ENCODE measurements at regions not wholly inside any gene's neighbourhood (a gene's known extent, or its start where the extent isn't known, plus 50 kb on each side); places are given as distances from the start of the nearest gene placed in this dataset.

DNA sequence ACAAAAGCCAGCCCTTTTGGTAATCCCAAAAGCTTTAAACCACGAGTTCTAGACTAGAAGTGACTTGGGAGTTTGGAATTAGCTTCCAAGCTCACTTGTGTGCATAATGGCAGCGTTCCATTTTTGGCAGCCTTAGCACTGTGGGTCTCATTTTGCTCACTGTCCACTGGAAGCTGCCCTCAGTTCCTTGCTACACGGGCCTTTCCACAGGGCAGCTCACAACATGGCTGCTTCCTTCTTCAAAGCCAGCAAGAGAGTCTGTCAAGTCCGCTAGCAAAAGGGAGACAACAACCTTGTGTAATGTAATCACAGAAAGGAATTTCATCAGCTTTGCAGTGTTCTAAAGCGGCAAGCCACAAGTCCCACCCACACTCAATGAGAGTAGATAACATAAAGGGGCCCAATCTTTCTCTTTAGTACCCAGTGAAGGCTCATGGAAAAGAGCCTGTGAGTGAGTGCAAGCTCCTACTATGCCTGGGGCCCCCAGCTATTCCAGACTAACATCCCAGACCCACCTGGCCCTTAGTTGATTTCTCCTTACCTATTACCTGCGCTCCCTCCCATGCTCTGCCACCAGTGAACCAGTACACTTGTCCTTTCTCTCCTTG, 168.5 kb upstream of the FOXN2 start:
- DNase-seq, result no peak

DNA sequence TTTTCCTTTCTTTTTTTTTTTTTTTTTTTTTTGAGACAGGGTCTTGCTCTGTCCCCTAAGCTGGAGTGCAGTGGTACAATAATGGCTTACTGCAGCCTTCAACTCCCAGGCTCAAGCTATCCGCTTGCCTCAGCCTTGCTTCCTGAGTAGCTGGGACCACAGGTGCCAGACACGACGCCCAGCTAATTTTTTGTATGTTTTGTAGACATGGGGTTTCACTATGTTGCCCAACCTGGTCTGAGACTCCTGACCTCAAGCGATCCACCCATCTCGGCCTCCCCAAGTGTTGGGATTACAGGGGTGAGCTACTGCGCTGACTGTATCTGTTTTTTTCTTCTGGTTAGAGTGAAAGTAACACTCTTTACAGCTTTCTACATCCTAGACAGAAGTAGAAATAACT, 167.9 kb upstream of the FOXN2 start:
- no peak for DNase-seq

DNA sequence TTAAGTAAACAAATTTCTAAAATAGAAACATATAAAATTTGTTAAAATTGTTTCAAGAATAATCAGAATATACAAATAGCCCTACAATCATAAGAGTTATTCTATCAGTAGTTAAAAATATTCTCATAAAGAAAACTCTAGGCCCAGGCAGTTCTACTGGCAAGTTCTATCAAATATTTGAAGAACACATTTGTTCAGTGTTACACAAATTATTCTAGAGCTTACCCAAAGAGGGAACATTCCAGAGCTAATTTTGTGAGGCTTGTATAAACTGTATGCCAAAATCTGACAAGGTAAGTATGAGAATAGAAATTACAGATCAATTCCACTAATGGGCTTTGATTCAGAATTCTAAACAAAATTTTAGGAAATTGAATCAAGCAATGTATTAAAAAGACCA, 166.8 kb upstream of the FOXN2 start:
- DNase-seq, result no peak

DNA sequence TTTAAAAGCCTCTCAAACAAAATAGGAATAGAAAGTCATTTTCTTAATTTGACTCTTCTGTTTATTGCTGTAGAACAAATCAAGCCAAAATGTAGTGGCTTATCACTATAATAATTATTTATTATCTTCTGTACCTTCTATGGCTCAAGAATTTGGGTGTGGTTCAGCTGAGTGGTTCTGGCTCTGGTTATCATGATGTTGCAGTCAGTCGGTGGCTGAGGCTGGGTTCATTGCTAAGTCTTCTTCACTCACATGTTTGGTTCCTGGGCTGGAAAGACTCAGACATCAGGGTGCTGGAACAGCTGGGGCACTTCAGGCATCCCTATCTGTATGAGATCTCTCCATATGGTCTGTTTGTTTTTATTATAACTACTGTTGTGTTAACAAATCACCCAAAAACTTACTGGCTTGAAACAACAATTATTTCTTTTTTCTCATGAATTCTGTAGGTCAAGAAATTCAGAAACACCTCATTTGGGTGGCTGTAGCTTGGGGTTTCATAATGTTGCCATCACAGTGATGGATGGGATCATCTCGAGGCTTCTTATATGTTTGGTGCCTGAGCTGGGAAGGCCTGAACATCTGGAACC, 165.5 kb upstream of the FOXN2 start:
- DNase-seq, result no peak

DNA sequence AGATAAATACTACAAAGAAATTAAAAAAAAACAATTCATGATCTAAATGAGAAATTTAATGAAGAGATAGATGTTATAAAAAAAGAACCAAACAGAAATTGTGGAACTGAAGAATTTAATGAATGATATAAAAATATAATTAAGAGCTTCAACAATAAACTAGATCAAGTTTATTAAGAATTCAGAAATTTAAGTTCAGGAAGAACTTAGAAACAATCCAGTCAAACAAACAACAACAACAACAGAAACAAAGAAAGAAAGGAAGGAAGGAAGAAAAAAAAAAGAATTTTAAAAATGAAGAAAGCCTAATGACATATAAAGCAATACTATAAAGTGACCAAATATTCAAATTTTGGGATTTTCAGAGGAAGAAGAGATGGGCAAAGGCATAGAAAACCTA, 157.3 kb upstream of the FOXN2 start:
- DNase-seq, result no peak

DNA sequence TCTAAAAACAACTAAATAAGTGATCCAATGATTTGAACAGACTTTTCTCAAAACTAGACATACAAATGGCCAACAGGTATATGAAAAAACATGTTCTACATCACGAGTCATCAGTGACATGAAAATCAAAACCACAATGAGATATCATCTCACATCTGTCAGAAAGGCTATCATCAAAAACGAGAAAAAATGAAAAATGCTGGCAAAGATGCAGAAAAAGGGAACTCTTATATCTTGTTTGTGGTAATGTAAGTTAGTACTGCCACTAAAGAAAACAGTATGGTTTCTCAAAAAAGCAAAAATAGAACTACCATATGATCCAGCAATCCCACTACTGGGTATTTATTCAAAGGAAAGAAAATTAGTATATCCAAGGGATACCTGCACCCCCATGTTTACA, 152.9 kb upstream of the FOXN2 start:
- no peak for DNase-seq

DNA sequence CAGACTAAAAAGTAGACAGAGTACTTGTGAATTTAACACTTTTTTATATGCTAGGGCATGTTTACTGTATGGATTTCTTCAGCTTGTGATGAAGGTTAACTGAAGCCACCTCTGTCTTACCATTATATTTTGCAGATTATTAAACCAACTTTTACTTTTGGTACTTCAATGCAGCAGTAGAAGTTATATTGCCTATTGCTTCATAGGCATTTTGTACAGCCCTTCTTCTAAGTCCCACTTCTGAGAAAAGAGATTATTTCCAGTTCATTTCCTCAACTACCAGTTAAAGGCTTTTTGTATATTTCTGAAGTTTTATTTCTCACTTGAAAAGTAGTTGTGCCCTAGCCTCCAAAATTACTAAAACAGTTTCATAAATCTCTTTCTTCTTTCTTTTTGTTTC, 151.7 kb upstream of the FOXN2 start:
- no peak for DNase-seq

DNA sequence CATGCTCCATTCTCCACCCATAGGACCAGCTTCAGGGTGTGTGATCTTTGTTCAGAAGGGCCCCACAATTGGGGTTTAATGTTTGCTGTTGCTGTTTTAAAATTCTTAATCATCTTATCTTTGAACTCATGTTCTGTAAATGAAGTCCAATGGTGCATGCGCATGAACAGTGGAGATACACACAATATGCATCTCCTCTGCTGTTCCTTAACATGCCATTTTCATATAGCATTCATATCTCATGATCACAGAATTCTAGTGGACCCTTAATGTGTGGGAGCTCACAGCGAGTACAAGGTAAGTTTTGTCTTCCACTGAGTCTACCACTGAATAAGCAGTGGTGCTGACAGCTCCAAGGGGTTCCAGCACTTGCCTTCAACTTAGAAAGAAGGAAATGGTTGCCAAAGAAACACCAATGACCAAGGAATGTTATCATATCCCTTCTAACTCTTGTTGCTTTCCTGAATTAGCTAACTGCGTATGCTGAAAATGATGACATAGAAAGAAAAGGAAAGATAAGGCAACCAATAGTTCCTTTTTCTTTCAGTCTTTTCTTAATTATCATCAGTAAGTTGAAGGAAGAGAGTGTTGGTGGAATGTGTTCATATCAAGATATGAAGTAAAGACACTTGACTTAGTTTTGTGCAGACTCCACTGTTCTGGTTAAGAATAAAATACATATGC, 149.3 kb upstream of the FOXN2 start:
- no peak for DNase-seq

DNA sequence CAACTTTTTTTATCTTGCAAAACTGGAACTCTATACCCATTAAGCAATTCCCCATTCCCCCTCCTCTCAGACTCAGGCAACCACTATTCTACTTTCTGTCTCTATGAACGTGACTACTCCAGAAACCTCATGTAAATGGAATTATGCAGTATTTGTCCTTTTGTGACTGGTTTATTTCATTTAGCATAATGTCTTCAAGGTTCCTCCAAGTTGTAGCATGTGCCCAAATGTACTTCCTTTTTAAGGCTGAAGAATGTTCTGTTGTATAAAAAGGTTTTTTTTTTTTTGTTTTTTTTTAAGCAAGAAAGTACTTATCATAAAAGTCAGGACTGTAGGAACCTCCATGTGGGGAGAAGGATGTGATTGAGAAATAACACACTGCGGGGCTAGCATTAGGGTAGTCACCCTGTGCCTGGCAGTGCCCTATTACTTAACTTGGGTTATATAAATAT, 145.3 kb upstream of the FOXN2 start:
- DNase-seq, result no peak

DNA sequence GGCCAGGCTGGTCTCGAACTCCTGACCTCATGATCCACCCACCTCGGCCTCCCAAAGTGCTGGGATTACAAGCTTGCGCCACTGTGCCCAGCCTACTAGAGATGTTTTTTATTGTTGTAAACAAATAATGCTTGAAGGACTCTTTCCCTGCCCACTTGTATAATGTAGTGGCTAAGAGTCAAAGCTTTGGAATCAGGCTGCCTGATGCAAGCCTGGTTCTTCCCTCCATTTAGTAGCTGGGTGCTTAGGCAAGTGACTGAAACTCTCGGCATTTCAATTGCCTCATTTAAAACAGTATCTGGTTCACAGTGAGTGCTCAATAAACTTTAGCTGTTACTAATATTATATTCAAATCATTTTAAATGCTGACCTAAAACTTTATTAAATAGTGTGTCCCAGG, 144.2 kb upstream of the FOXN2 start:
- DNase-seq, result no peak

DNA sequence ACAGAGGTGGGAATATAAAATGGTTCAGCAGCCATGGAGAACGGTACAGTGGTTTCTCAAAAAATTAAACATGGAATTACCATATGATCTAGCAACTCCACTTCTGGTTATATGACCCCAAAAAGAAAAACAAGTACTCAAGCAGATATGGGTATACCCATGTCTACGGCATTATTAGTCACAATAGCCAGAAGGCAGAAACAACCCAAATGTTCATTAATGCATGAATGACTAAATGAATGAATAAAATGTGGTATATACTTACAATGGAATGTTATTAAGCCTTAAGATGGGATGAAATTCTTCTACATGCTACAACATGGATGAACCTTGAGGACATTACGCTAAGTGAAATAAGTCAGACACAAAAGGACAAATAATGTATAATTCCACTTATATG, 141.3 kb upstream of the FOXN2 start:
- DNase-seq, result no peak

DNA sequence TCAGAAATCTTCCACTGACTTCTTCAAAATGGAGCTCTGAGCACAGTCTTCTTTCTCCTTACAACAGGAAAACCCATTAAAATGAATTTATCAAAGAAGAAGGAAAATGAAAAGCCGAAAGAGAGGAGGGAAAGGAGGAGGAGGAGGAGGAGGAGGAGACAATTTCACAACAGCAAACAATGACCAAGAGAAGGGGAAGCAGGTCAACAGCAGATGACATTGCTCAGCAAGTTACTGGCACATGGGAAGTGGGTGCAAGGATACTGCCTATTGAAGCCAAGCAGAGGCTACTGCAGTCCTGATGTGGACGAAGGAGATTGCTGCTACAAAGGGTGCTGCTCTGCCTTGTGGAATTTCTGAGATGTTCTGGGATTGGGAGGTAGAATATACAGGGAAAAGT, 140.0 kb upstream of the FOXN2 start:
- no peak for DNase-seq

DNA sequence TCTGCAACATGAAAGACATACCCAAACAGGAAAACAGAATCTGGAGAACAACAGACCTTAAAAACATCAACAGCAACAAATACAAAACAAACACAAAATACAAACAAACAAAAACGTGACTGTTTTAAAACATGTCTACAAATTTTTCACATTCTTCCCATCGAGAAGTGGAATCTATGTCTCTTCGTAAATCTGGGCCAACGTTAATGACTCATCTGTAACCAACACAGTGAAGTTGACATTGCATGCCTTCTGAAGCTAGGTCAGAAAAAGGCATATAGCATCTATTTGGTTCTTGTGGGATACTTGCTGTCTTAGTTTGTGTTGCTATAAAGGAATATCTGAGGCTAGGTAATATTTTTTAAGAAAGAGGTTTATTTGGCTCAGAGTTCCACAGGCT, 139.2 kb upstream of the FOXN2 start:
- no peak for DNase-seq

DNA sequence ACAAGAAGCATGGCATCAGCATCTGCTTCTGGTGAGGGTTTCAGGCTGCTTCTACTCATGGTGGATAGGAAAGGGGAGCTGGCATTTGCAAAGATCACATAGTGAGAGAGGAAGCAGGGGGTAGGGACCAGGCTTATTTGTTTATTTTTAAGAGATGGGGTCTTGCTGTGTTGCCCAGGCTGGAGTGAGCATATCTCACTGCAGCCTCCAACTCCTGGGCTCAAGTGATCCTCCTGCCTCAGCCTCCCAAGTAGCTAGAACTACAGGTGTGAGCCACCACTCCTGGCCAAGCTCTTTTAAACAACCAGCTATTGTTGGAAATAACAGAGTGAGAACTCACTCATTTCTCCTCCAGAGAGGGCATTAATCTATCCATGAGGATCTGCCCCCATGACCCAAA, 138.8 kb upstream of the FOXN2 start:
- no peak for DNase-seq

DNA sequence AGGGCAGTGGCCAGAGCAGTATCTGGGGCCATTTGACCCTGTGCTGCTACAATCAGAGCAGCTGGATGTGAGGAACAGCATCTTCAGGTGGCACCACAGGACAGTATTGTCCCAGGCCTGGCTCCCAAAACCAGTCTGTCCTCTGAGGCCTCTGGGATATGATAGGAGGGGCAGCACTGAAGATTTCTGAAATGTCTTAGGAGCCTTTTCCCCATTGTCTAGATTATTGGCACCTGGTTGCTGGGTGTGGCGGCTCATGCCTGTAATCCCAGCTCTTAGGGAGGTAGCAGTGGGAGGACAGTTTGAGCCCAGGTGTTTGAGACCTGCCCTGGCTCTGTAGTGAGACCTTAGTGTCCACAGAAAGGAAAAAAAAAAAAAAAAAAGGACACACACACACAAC, 137.6 kb upstream of the FOXN2 start:
- DNase-seq, result no peak

DNA sequence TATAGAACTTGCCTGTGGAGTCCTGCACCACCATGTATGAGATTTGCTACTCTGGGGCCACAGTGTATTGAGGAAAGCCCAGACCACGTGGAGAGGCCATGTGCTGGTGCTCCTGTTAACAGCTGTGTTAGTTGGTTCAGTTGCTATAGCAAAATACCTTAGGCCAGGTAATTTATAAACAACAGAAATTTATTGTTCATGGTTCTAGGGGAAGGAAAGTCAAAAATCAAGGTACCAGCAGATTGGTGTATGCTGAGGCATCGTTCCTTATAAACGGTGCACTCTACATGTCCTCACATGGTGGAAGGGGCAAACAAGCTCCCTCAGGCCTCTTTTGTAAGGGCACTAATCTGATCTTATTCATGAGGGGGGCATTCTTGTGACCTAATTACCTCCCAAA, 135.9 kb upstream of the FOXN2 start:
- DNase-seq, result no peak

DNA sequence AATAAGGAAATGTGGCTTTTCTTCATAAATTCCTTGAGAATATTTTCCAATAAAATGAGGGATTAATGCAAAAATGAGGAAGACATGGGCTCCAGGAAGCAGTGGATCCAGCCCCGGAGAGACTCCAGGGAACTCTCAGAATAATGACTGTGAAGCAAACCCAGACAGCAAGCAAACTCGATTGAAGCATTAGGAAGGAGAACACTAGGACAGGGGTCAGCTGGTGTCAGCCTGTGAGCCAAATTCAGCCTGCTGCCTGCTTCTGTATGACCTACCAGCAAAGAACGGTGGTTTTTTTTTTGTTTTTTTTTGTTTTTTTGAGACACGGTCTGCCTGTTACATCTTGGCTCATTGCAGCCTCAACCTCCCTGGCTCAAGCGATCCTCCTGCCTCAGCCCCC, 133.9 kb upstream of the FOXN2 start:
- no peak for DNase-seq

DNA sequence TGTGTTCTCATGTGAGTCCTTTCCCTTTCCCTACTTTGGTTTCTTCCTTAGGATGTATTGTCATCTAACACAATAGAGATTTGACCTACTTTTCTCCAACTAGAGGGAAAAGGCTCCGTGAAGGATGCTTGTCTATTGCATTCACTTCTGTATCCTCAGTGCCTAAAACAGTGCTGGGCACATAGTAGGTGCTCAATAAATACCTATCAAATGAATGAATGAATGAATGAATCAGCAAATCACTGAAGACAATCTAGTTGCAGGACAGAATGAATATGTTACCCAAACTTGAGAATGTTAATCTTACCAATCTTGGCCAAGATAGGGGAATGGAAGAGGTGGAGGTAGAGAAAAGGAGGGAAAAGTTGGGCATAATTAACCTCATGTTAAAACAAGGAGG, 131.2 kb upstream of the FOXN2 start:
- DNase-seq, result no peak

DNA sequence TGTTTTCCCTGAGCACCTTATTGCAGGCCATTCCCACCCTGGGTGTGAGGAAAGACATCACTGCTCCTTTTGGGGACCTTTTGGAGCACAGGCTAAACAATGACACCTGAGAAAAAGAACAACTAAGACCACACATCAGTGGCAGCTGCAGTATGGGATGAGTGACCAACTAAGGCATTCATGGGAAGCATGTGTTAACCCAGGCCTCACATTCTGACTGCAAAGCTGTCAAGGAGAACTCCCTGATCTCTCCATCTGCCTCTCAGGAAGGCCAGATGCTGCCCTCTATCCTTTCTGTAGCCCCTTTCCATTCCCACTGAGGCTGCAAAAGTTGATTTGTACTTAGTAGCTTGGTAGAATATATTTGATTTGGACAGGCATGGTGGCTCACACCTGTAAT, 130.5 kb upstream of the FOXN2 start:
- DNase-seq, result no peak

DNA sequence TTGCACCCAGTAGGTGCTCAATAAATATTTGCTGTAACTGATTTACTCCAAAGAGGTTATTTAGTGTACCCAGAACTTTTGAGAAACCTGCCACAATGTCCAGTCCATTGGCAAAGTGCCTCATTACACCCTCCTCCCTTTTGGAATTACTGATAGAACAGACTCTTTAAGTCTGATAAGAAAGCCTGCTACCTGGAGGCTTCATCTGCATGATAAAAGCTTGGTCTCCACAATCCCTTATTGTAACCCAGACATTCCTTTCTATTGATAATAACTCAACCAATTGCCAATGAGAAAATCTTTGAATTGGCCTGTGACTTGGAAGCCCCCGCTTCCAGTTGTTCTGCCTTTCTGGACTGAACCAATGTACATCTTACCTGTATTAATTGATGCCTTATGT, 127.0 kb upstream of the FOXN2 start:
- no peak for DNase-seq

DNA sequence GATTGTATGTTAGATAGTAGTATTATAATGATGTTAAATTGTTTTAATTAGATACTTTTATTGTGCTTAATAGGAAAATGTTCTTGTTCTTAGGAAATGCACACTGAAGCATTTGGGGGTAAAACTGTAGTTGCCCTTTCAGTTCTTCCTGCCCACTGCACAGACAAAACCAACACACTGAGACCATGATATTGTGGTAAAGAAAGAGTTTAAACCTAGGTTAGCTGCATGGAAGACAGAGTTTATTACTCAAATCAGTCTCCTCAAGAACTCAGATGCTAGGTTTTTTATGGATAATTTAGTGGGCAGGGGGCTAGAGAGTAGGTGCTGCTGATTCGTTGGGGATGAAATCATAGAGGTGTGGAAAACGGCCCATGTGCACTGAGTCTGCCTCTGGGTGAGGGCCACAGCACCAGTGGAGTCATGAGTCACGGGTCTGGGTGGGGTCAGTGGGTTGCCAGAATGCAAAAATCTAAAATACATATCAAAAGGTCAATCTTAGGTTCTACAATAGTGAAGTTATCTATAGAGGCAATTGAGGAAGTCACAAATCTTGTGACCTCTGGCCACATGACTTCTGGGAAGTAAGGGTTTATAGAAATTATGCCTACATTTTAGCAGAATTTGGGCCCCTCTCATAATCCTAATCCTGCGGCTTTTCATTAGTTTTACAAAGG, 124.8 kb upstream of the FOXN2 start:
- no peak for DNase-seq

DNA sequence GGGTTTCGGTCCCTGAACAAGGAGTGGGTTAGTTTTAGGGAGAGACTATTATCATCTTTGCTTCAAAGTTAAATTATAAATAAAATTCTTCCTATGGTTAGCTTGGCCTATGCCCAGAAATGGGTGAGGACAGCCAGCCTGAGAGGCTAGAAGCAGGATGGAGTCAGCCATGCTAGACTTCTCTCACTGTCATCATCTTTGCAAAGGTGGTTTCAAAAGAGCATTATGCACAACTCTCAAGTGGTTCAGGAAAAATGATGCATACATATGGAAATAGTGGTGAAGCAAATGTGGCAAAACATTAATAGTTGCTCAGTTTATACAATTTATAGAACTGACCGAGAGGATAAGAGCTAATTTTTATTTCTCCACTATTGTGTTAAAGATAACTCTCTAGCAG, 124.3 kb upstream of the FOXN2 start:
- DNase-seq, result no peak

DNA sequence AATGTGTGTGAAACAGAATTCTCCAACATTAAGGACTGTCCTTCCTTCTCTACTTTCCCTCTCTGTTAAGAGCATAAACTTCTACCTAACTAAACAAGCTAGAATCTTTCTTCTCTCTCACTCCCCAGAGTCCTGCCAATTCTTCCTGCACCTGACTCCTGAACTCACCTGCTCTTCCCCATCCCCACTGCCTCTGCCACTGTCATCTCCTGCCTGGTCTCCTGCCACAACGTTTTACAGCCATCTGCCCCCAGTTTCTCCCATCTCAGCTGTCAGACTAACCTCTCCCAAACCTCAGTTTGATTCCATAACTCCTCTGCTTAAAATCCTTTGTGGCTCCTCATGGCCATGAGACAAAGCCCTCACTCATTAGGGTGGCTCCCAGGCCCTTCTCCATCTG, 119.8 kb upstream of the FOXN2 start:
- DNase-seq, result no peak

DNA sequence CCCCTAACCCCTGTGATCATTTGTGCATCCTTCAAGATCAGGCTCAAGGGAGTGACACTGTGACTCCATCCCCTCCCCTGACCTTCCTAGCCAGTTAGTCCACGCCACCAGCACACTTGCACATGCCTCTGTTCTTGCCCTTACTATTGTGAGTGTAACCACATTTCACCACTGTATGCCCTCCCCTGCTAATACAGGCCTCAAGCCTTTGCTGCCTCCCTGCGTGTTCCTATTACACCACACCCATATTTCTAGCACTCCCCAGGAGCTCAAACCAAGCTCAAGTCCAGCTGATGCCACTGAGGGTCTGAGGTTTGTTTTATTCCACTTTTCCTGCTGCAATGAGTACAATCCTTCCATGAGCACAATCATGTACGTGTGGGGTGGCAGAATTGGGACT, 119.3 kb upstream of the FOXN2 start:
- DNase-seq, result no peak

Measured in NCI-H1048 (cell line).